Breast epithelium (tissue), 3 donors: ENCODE measurements at regions not wholly inside any gene's neighbourhood (a gene's known extent, or its start where the extent isn't known, plus 50 kb on each side); places are given as distances from the start of the nearest gene placed in this dataset.

Experiments used
- POLR2A ChIP-seq: fragments of 450-650 bp; IDR thresholded peaks from one replicate; pipeline ENCODE4 v1.6.1; 2016; ENCODE audit warnings: antibody characterized with exemption, mild to moderate bottlenecking, moderate library complexity
- TF ChIP-seq, protein P1 (sequence below), 3 donors: fragments of 450-650 bp; IDR thresholded peaks; one replicate each; pipeline ENCODE4 v1.5.1; 2016 to 2017; ENCODE audit warnings: antibody characterized with exemption in 3 of 3, mild to moderate bottlenecking in 3 of 3, moderate library complexity in 3 of 3

- no peak for TF ChIP-seq POLR2A
- TF ChIP-seq, protein P1, sequence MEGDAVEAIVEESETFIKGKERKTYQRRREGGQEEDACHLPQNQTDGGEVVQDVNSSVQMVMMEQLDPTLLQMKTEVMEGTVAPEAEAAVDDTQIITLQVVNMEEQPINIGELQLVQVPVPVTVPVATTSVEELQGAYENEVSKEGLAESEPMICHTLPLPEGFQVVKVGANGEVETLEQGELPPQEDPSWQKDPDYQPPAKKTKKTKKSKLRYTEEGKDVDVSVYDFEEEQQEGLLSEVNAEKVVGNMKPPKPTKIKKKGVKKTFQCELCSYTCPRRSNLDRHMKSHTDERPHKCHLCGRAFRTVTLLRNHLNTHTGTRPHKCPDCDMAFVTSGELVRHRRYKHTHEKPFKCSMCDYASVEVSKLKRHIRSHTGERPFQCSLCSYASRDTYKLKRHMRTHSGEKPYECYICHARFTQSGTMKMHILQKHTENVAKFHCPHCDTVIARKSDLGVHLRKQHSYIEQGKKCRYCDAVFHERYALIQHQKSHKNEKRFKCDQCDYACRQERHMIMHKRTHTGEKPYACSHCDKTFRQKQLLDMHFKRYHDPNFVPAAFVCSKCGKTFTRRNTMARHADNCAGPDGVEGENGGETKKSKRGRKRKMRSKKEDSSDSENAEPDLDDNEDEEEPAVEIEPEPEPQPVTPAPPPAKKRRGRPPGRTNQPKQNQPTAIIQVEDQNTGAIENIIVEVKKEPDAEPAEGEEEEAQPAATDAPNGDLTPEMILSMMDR (IDR thresholded peaks at IDR 0.05) = no peak
Observed at GRCh38 chr22:26825960-26826935, 168.9 kb downstream of the MIAT start.
